HUDEP-2 (cell line): ENCODE measurements at regions not wholly inside any gene's neighbourhood (a gene's known extent, or its start where the extent isn't known, plus 50 kb on each side); places are given as distances from the start of the nearest gene placed in this dataset.
"Not testable (repeated sequence)": the region's sequence is repeated elsewhere in the genome, so short reads cannot be mapped to it uniquely, and the experiment has no call there.

ENCODE experiments used
- DNase-seq, 76 experiments: peaks; one replicate each; lab custom pipeline; 2025; ENCODE audit not compliant: unreplicated experiment in 76 of 76; lab: John Stamatoyannopoulos, UW

- no peak for DNase-seq
These were observed 112.8 kb upstream of the EOLA2 start for GRCh38 chrX:150051096-150051495.

DNA sequence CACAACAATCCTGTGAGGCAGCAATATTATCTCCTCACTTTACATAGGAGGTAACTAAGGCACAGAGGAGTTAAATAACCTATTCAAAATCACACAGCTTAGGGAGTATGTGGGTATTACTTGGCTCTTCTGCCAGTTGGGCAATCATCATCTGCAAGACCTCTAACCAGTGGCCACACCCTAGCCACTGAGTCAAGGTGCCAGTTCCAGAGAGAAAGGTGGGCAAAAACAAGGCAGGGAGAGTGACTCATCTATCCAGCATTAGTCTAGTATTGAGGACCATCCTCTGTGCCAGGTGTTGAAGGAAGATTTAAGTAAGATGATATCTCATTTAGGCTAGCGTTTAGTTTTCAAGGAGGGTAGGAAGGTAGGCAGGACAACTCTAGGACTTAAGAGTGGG lies 113.9 kb upstream of the EOLA2 start:
- no peak for DNase-seq

GRCh38 chrX:150058728-150059127 lies 120.4 kb upstream of the EOLA2 start:
- DNase-seq = no peak

DNA sequence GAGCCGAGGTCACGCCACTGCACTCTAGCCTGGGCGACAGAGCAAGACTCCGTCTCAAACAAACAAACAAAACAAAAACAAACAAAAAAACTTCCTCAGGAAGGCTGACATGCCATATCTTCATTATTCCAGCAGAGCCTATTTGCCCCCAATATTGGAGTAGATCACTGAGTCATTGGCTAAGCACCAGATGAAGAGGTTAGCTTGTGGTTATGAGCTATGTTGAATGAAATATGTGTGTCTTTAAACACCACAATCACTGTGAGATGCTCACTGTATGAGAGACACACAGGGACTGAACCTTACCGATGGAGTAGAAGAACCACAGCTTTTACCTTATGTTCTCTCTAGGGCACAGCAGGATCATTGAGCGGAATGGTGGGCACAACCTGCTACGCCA lies 122.1 kb upstream of the EOLA2 start:
- DNase-seq = no peak

GRCh38 chrX:150062292-150063137 lies 124.2 kb upstream of the EOLA2 start:
- no peak for DNase-seq

DNA sequence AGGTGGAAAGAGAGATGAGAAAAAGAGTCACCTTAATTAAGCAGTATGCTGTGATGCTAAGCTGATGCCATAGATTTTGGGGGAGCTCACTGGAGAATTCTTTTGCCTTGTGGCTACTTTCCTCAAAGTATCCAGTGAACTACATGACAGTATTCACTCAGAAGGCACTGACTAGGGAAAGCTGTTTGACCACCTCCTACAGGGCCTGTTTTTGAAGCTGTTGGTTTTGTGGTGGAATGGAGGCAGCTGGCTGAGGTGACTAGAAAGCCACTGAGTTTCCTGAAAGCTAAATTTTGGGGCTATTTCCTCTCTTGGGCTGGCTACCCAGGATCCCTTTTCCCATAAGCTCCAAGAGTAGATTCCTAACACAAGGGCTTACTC lies 124.8 kb upstream of the EOLA2 start:
- DNase-seq = no peak

- DNase-seq = no peak
These were observed 125.4 kb upstream of the EOLA2 start for GRCh38 chrX:150063674-150064073.

DNA sequence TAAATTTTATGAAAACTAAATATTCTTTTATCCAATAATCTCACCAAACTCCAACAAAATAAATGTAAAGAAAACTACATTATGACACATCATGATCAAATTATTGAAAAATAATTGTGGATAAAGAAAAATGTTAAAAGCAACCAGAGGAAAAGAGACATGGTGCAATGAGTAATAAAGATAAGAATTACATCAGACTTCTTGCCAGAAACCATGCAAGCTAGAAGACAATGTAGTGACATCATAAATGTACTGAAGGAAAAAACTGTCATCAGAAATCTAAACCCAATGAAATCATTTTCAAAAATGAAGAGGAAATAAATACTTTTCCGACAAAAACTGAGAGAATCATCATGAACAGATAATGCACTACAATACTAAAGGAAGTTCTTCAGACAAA lies 135.9 kb upstream of the EOLA2 start:
- no peak for DNase-seq

GRCh38 chrX:150080497-150080896 lies 142.2 kb upstream of the EOLA2 start:
- no peak for DNase-seq

- no peak for DNase-seq
These were observed 142.8 kb upstream of the EOLA2 start for GRCh38 chrX:150081076-150081475.

DNA sequence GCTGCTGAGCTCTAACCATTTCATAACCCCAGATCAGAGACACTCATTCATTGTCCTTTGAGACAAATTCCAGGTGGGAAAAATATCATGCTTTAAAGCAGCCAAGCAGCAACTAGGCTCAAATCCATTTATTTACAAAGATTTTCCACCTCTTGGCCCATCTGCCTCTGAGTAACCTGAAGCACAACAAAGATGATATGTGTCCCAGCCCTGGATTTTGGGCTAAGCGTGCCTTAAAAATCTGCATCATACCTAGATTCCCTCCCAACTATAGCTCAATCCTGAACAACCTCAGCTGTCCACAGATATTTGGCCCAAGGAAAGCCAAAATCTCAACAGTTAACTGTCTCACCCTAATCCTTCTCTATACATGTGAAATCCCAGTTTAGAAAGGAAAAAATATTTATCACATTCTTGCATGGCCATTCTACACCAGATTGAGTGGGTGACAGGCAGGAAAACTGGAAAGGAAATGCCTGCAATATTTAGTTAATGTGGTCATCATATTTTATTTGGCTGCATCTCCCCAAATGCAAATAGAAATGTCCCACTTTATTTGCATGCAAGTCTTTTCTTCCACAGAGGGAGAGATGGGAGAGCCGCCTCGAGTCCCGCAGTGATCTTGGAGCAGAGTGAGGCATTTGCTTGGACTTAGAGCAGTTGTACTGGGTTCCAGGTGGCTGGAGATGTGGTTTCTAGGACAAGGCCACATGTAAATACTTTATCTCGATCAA lies 146.4 kb upstream of the EOLA2 start:
- no peak for DNase-seq

DNA sequence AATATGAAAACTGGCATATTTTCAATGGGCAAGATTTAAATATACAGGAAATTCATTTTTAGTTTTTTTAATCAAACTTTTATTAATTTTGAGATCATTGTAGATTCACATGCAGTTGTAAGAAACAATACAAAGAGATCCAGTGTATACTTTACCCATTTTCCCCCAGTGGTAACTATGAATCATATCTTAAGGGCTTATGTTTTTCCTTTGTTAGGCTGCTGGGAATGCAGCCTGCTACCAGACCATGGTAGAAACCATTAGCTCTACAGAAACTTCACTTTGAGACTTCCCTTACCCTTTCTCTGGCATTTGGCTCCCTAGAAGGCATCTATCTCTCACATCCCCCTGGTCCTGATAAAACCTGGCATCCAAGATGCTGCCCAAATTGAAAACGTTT lies 147.6 kb upstream of the EOLA2 start:
- no peak for DNase-seq

DNA sequence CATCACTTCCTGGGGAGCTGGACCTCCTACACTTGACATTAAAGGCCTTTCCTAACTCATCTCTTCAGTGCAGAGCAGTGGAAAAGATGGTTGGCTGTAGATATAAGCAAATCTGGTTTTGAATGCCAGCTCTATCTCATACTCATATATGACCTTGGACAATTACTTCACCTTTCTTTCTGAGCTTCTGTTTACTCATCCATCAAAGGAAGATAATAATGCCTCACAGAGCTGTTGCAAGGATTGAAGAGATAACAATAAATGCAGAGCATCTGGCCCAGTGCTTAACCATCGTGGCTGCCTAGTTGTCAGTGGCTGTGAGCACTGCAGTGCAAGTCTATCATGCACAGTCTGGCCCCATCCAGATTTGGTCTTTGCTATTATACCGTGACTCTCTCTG lies 148.1 kb upstream of the EOLA2 start:
- DNase-seq = no peak

DNA sequence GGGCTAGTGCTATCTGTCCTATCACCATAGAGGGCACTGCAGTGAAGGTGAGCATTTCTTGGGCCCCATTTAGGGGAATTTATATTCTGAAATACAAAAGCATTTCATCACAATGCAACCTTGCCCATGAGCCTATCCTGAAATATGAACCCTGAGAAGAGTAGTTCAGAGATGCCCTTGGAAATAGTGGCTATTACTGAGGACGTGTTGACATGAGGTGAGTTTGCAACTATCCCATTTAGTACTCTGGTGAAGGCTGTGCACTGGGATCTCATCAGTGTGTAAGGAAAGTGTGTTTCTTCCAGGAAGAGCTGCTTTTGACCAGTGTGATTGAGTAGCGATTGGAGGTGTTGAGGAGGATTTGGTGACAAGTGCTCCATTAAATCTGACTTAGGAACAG lies 149.3 kb upstream of the EOLA2 start:
- no peak for DNase-seq

DNA sequence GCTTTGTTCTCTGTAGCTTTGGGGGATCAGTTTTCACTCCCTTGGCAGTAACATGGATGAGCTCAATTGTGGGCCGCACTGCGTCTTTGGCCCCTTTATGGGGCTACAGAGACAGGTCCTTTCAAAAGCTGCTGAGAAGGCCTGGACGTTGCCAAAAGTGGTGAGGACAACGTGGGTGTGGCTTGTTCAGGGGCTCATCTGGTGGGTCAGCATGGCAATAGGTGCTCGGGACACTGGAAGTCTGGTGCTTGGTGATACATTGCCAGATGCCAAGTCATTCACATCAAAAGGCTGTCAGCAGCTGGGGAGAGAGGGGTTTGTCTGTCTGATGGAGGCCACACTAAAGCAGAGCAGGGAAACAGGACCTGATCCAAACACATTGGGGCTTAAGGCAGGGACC lies 149.8 kb upstream of the EOLA2 start:
- DNase-seq = no peak

GRCh38 chrX:150088766-150089518 lies 150.7 kb upstream of the EOLA2 start:
- DNase-seq = no peak

- DNase-seq = not testable (repeated sequence)
These were observed 153.0 kb upstream of the EOLA2 start for GRCh38 chrX:150091300-150091699.

- DNase-seq = no peak
These were observed 154.3 kb upstream of the EOLA2 start for GRCh38 chrX:150092549-150092948.

- no peak for DNase-seq
These were observed 156.1 kb upstream of the EOLA2 start for GRCh38 chrX:150094375-150094774.

GRCh38 chrX:150094996-150095395 lies 156.7 kb upstream of the EOLA2 start:
- no peak for DNase-seq

DNA sequence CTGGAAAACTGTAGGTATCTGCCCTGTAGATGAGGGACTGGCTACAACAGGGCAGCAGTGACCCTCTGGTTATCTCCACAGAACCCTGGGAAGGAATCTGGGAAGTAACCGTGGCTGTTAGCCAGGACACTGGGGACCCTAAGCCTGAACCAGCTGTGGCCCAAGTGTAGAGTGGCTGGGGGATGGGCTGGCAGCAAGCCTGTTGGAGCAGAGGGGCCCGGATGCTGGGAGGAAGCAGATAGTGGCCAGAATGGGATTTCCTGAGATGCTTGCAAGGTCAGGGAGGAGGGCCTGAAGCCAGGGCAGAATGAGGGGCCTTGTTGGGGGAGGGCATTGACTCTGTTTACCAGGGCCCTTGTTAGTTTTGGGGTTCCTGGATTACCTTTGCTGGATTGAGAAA lies 161.0 kb upstream of the EOLA2 start:
- DNase-seq = no peak

GRCh38 chrX:150100261-150100660 lies 162.0 kb upstream of the EOLA2 start:
- no peak for DNase-seq
